Urinary bladder (tissue), 3 donors: ENCODE measurements at regions not wholly inside any gene's neighbourhood (a gene's known extent, or its start where the extent isn't known, plus 50 kb on each side); places are given as distances from the start of the nearest gene placed in this dataset.

Experiments used
- DNase-seq: peaks from one replicate; pipeline ENCODE4 v3.0.0-alpha.2; 2015; ENCODE audit errors: extremely low spot score
- H3K27ac ChIP-seq: one replicate; pipeline ENCODE4 v1.5.1; 2013; ENCODE audit warnings: low read depth, mild to moderate bottlenecking, moderate library complexity
- H3K36me3 ChIP-seq: one replicate; pipeline ENCODE4 v1.6.1; 2013; ENCODE audit warnings: mild to moderate bottlenecking, moderate library complexity; ENCODE audit not compliant: insufficient read depth
- H3K4me1 ChIP-seq: one replicate; pipeline ENCODE4 v1.6.1; 2013; ENCODE audit warnings: mild to moderate bottlenecking, moderate library complexity; ENCODE audit not compliant: insufficient read depth
- H3K4me3 ChIP-seq: one replicate; pipeline ENCODE4 v1.5.1; 2013; ENCODE audit warnings: low read depth, low read length
- WGBS: extraction: QIAGEN DNeasy Blood & Tissue Kit; methylation state at CpG from one replicate; pipeline ENCODE4 v1.1.7; 2013; 5-methylcytosine and 5-hydroxymethylcytosine counted together
- donor health status: healthy with polysubstance abuse.
- donor health status: healthy.

- Histone ChIP-seq H3K36me3 (no peaks in the 10 kb centered on the region), H3K4me3 (no peak overlapping the region), H3K27ac (no peak overlapping the region), H3K4me1 (no peaks in the 10 kb centered on the region)
- WGBS = 35% methylated on average over 4 of the region's 4 CpGs
- DNase-seq = no peak
These were observed 411.0 kb downstream of the LRATD1 start for GRCh38 chr2:15043336-15044058.

- Histone ChIP-seq H3K4me1 (no peaks in the 10 kb centered on the region), H3K36me3 (no peaks in the 10 kb centered on the region), H3K27ac (no peak overlapping the region), H3K4me3 (no peak overlapping the region)
- DNase-seq = no peak
- WGBS = 92% methylated on average over 4 of the region's 4 CpGs
These were observed 412.5 kb downstream of the LRATD1 start for GRCh38 chr2:15045054-15045453.

- Histone ChIP-seq H3K36me3 (no peaks in the 10 kb centered on the region), H3K4me3 (no peak overlapping the region), H3K4me1 (no peaks in the 10 kb centered on the region), H3K27ac (no peak overlapping the region)
- 87% methylated on average over 5 of the region's 5 CpGs for whole genome bisulfite sequencing
- no peak for DNase-seq
These were observed 414.7 kb downstream of the LRATD1 start for GRCh38 chr2:15047184-15047583.

DNA sequence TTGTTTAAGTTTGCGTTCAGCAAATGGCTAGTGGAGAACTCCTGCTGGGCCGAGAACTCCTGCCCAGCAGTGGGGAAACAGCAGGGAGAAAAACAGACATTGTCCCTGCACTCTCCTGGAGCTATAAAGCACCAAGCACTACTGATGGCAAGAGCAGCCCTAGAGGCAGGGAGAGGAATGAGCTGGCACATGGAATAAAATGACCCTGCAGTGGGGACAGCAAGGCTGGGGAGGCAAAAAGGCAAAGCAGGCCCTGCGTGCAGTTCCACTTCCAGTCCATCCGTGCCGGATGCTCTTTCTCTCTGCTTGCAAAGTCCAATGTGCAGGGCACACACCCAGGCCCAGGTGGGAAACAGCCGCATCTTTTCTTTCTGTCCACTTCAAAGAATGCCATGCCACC, 415.5 kb downstream of the LRATD1 start:
- no peaks in the 10 kb centered on the region for H3K4me1 ChIP-seq
- WGBS = 96% methylated on average over 6 of the region's 6 CpGs
- no peak for DNase-seq
- H3K36me3 ChIP-seq = no peaks in the 10 kb centered on the region
- no peak overlapping the region for H3K4me3 ChIP-seq
- H3K27ac ChIP-seq = no peak overlapping the region

DNA sequence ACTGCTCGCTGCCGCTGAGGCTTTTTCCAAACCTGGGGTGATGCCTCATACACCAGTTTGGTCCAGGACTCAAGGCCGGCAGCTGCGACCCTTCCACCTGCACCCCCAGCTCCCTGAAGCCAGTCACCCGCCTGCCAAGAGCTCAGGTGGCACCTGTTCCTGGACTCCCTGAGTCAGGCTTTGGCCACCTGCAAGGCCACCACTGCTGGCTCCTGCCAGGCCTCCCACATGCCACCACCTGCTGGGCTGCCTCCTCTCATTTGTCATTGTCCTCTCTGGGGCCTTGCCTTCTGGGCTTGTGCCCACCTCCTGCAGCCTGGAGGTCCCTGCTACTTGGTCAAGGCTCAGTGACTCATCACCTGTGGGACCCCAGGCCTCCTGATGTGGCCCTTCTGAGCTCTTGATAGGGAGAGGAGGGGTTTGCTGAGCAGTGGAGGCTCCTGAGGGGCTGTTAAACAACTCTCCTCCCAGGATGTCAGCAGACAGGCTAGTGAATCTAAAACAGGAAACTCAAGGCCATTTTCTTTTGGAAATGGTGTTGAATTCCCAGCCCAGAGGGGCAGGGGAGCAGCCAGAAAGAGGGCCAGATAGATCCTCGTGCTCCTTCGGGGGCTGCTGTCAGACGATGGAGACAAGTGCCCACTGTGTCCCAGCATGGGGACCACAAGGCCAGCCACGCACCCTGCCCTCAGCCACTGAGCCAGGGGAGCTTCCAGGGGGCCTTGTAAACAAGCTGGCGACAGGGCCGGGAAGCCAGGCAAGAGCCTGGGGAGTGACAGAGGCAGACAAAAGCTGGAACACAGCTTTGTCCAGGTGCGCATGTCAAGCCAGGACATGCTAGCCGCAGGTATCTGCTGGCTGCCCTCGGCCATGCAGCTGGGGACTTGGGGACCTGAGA, 416.8 kb downstream of the LRATD1 start:
- no peak overlapping the region for H3K4me3 ChIP-seq
- H3K36me3 ChIP-seq = no peaks in the 10 kb centered on the region
- DNase-seq = no peak
- WGBS = 92% methylated on average over 14 of the region's 14 CpGs
- no peak overlapping the region for H3K27ac ChIP-seq
- no peaks in the 10 kb centered on the region for H3K4me1 ChIP-seq

GRCh38 chr2:15050483-15050882, 418.0 kb downstream of the LRATD1 start:
- Histone ChIP-seq H3K4me3 (no peak overlapping the region), H3K27ac (no peak overlapping the region), H3K4me1 (no peaks in the 10 kb centered on the region), H3K36me3 (no peaks in the 10 kb centered on the region)
- DNase-seq = no peak
- WGBS = 55% methylated on average over 4 of the region's 4 CpGs

DNA sequence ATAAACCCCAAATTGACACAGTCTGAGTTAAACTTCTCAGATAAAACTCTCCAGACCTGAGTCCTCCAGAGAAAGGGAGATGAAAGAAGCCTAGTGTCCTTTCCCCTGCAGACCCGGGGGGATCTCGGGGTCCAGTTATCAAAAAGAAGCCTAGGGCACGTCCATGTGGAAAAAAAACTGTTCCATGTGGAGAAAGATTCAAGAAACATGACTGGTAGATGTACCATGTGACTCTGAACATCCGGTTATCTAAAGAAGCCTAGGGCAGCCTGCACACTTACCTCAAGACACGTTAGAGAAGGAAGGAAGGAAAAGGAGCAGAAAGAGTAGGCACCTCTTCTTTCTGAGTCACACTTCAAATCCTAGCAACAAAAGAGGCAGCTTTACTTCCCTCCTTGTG, 421.0 kb downstream of the LRATD1 start:
- Histone ChIP-seq H3K4me3 (no peak overlapping the region), H3K4me1 (no peaks in the 10 kb centered on the region), H3K27ac (no peak overlapping the region), H3K36me3 (no peaks in the 10 kb centered on the region)
- 82% methylated on average over 5 of the region's 5 CpGs for WGBS
- DNase-seq = no peak

- 67% methylated on average over 6 of the region's 6 CpGs for WGBS
- no peak overlapping the region for H3K4me3 ChIP-seq
- H3K36me3 ChIP-seq = no peaks in the 10 kb centered on the region
- no peak overlapping the region for H3K27ac ChIP-seq
- no peaks in the 10 kb centered on the region for H3K4me1 ChIP-seq
- DNase-seq = no peak
These were observed 425.7 kb downstream of the LRATD1 start for GRCh38 chr2:15058015-15058720.

DNA sequence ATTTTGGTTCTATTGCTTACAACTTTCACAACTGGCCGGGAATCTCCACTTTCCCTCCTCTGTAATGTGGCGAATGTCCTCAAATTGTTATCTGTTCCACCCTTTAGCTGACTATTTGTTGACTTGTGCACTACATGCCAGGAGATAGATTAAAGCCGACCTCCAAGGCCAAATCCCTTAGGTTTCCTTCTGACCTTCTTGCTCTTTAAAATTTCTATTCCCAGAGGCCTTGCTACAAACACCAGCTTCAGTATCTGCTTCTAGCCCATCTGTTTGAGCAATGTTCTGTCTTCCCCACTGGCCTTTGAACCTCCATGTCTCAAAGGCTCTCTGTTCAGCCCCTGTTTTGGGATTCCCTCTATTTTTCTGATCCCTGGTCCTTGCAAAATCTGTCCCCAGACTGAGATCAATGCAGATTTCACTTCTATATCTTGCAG, 426.2 kb downstream of the LRATD1 start:
- DNase-seq = no peak
- Histone ChIP-seq H3K27ac (no peak overlapping the region), H3K36me3 (no peaks in the 10 kb centered on the region), H3K4me3 (no peak overlapping the region), H3K4me1 (no peaks in the 10 kb centered on the region)
- 75% methylated on average over 3 of the region's 3 CpGs for WGBS

DNA sequence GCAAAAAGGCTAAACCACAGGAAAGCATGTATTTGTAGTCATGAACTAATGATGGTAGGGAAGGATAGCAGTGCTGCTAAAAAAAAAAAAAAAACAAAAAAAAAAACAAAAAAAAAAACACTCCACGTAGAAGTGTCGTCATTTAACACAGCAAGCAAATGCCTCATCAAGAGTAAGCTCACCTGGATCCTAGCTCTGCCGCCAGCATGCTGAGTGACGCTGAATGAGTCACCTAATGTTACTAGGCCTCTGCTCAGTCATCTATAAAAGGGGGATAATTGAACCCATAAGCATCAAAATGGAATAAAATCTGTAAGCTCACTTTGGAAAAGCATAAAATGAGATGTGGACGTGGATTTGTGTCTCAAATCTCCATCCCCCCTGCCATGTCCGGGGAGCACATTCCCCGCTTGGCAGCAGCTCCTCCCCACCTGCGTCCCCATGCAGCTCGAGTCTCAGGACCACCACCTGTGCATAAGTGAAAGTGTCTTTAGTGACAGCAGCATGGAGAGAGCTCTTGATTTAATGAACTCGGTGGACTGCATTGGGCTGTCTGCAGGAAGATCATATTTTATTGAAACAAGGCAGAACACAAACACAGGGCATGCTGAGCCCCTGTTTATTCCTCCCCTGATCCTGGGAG, 427.5 kb downstream of the LRATD1 start:
- 67% methylated on average over 10 of the region's 10 CpGs for WGBS
- H3K4me1 ChIP-seq = no peaks in the 10 kb centered on the region
- H3K36me3 ChIP-seq = no peaks in the 10 kb centered on the region
- no peak overlapping the region for H3K4me3 ChIP-seq
- H3K27ac ChIP-seq = no peak overlapping the region
- DNase-seq = no peak

GRCh38 chr2:15061268-15061667, 428.8 kb downstream of the LRATD1 start:
- H3K36me3 ChIP-seq = no peaks in the 10 kb centered on the region
- no peak overlapping the region for H3K27ac ChIP-seq
- 81% methylated on average over 1 of the region's 1 CpG for WGBS
- DNase-seq = no peak
- H3K4me1 ChIP-seq = no peaks in the 10 kb centered on the region
- no peak overlapping the region for H3K4me3 ChIP-seq

GRCh38 chr2:15066138-15066537, 433.6 kb downstream of the LRATD1 start:
- Histone ChIP-seq H3K4me1 (no peaks in the 10 kb centered on the region), H3K27ac (no peak overlapping the region), H3K36me3 (no peaks in the 10 kb centered on the region), H3K4me3 (no peak overlapping the region)
- 97% methylated on average over 3 of the region's 3 CpGs for WGBS
- no peak for DNase-seq

- Histone ChIP-seq H3K36me3 (no peaks in the 10 kb centered on the region), H3K27ac (no peak overlapping the region), H3K4me1 (no peaks in the 10 kb centered on the region), H3K4me3 (no peak overlapping the region)
- 26% methylated on average over 5 of the region's 5 CpGs for WGBS
- DNase-seq = no peak
These were observed 436.6 kb downstream of the LRATD1 start for GRCh38 chr2:15069149-15069548.
